ENCODE measurements at regions not wholly inside any gene's neighbourhood (a gene's known extent, or its start where the extent isn't known, plus 50 kb on each side); places are given as distances from the start of the nearest gene placed in this dataset.

GRCh38 chr21:20527731-20528460 is 470.3 kb upstream of the NCAM2 start:
- no peak overlapping the region for H2AFZ ChIP-seq (ENCODE audit: low read depth, low read length)
- TF ChIP-seq EZH2 (IDR thresholded peaks at IDR 0.05; ENCODE audit: borderline replicate concordance, low read depth, low read length, severe bottlenecking) (no peak), CTCF (IDR thresholded peaks at IDR 0.05; ENCODE audit: borderline replicate concordance, extremely low read depth, low read length, poor library complexity, severe bottlenecking) (no peak)

GRCh38 chr21:20537130-20537529 is 461.1 kb upstream of the NCAM2 start:
- TF ChIP-seq CTCF (IDR thresholded peaks at IDR 0.05; ENCODE audit: borderline replicate concordance, extremely low read depth, low read length, poor library complexity, severe bottlenecking) (no peak), EZH2 (IDR thresholded peaks at IDR 0.05; ENCODE audit: borderline replicate concordance, low read depth, low read length, severe bottlenecking) (no peak)
- H3K9me3 ChIP-seq (ENCODE audit: insufficient read depth, low read length, severe bottlenecking): no peaks in the 10 kb centered on the region
- no peaks in the 10 kb centered on the region for H3K4me1 ChIP-seq (ENCODE audit: insufficient read depth, low read length)
- no peak for DNase-seq
- H3K4me3 ChIP-seq (ENCODE audit: low read depth in 1 of 2, low read length in 2 of 2): no peak overlapping the region
- no peaks in the 10 kb centered on the region for H4K20me1 ChIP-seq (ENCODE audit: insufficient read depth, low read length)
- ATAC-seq (ENCODE audit: insufficient read depth, low read depth): no peak
- H3K4me2 ChIP-seq (ENCODE audit: insufficient read depth, low read length): no peak overlapping the region
- no peaks in the 10 kb centered on the region for H3K27me3 ChIP-seq (ENCODE audit: insufficient read depth, low read length, poor library complexity)
- H3K27ac ChIP-seq (ENCODE audit: low read length): no peak overlapping the region
- no peaks in the 10 kb centered on the region for H3K79me2 ChIP-seq (ENCODE audit: insufficient read depth, low read length)
- no peak overlapping the region for H3K9ac ChIP-seq (ENCODE audit: low read depth, low read length)
- H2AFZ ChIP-seq (ENCODE audit: low read depth, low read length): no peak overlapping the region
- H3K36me3 ChIP-seq (ENCODE audit: insufficient read depth, low read length): no peaks in the 10 kb centered on the region

More at GRCh38 chr21:20527731-20528460, 470.3 kb upstream of the NCAM2 start:
- Histone ChIP-seq H3K4me1 (ENCODE audit: insufficient read depth, low read length) (no peaks in the 10 kb centered on the region), H3K36me3 (ENCODE audit: insufficient read depth, low read length) (no peaks in the 10 kb centered on the region), H3K27me3 (ENCODE audit: insufficient read depth, low read length, poor library complexity) (no peaks in the 10 kb centered on the region), H4K20me1 (ENCODE audit: insufficient read depth, low read length) (no peaks in the 10 kb centered on the region), H3K9me3 (ENCODE audit: insufficient read depth, low read length, severe bottlenecking) (no peaks in the 10 kb centered on the region), H3K4me3 (ENCODE audit: low read depth in 1 of 2, low read length in 2 of 2) (no peak overlapping the region), H3K9ac (ENCODE audit: low read depth, low read length) (no peak overlapping the region), H3K27ac (ENCODE audit: low read length) (no peak overlapping the region), H3K79me2 (ENCODE audit: insufficient read depth, low read length) (no peaks in the 10 kb centered on the region), H3K4me2 (ENCODE audit: insufficient read depth, low read length) (no peak overlapping the region)
- ATAC-seq (ENCODE audit: insufficient read depth, low read depth) (no peak), DNase-seq (no peak)

GRCh38 chr21:20538039-20538658 is 460.1 kb upstream of the NCAM2 start:
- no peak overlapping the region for H2AFZ ChIP-seq (ENCODE audit: low read depth, low read length)
- no peak overlapping the region for H3K4me3 ChIP-seq (ENCODE audit: low read depth in 1 of 2, low read length in 2 of 2)
- no peak overlapping the region for H3K9ac ChIP-seq (ENCODE audit: low read depth, low read length)
- H3K27me3 ChIP-seq (ENCODE audit: insufficient read depth, low read length, poor library complexity): no peaks in the 10 kb centered on the region
- ATAC-seq (ENCODE audit: insufficient read depth, low read depth): no peak
- no peaks in the 10 kb centered on the region for H3K4me1 ChIP-seq (ENCODE audit: insufficient read depth, low read length)
- H3K4me2 ChIP-seq (ENCODE audit: insufficient read depth, low read length): no peak overlapping the region
- no peaks in the 10 kb centered on the region for H3K79me2 ChIP-seq (ENCODE audit: insufficient read depth, low read length)
- DNase-seq: no peak
- TF ChIP-seq CTCF (IDR thresholded peaks at IDR 0.05; ENCODE audit: borderline replicate concordance, extremely low read depth, low read length, poor library complexity, severe bottlenecking) (no peak), EZH2 (IDR thresholded peaks at IDR 0.05; ENCODE audit: borderline replicate concordance, low read depth, low read length, severe bottlenecking) (no peak)
- no peaks in the 10 kb centered on the region for H3K36me3 ChIP-seq (ENCODE audit: insufficient read depth, low read length)
- H3K9me3 ChIP-seq (ENCODE audit: insufficient read depth, low read length, severe bottlenecking): no peaks in the 10 kb centered on the region
- no peaks in the 10 kb centered on the region for H4K20me1 ChIP-seq (ENCODE audit: insufficient read depth, low read length)
- H3K27ac ChIP-seq (ENCODE audit: low read length): no peak overlapping the region

Measured in DND-41 (cell line).